Stimulated activated CD4-positive, alpha-beta T cell treated with anti-CD3 and anti-CD28 coated beads, Interleukin-15, amount 100 ng/mL, for 48 hours (primary cell): ENCODE measurements at regions not wholly inside any gene's neighbourhood (a gene's known extent, or its start where the extent isn't known, plus 50 kb on each side); places are given as distances from the start of the nearest gene placed in this dataset.
"Not testable (repeated sequence)": the region's sequence is repeated elsewhere in the genome, so short reads cannot be mapped to it uniquely, and the experiment has no call there.

Source experiments
- DNase-seq, 2 donors: peaks; one replicate each; pipeline ENCODE4 v3.0.0-alpha.2; 2020; ENCODE audit warnings: low read depth in 2 of 2

DNA sequence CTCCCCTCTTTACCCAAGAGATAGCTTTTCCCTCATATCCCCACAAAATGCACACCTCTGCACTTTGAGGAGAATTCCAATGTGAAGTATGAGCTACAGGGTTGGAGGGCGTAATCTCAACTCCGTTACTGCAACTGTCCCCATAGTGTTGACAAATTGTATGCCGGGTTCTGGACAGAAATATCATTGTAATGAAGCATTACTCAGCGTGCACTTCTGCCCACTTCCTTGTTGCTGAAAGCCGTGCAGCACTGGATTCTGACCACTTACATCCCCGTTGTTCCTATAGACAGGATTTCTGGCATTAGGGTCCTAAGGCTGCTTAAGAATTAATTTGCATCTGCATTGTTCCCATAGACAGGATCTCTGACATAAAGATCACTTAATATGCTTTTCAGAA, 205.6 kb downstream of the RHOU start:
- no peak for DNase-seq

DNA sequence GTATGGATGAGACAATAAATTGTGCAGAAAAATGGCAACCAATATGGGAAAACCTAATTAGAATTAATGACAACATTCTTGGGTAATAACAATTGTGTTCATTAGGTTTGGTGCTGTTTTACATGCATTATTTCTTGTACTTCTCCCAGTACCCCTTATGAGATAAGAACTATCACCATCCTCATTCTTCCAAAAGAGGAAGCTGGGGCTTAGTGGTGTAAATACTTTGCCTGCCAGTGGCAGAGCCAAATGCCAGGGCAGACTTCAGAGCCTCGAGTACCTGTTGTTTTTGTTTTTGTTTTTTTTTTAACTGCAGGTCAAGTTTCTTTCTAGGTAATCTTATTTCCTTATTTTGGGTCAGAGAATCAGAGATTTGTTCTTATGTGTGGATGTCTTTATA, 206.4 kb downstream of the RHOU start:
- DNase-seq = no peak

DNA sequence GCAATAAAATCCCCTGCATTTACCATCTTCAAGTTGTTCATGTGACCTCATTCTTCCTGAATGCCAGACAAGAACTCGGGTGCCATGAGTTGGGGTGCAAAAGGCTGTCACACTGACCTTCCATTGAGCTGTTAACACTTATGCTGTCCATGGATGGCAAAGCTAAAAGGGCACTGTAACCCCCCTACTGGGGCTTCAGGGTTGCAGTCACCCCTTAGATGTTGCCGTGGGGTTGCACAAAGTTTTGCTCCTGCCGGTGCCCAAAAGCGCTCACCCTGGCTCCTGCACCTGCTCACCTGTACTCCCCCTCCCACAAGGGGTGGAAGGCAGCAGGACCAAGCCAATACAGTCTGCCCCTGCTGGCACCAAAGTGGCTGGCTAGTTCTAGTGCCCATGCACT, 208.2 kb downstream of the RHOU start:
- no peak for DNase-seq

DNA sequence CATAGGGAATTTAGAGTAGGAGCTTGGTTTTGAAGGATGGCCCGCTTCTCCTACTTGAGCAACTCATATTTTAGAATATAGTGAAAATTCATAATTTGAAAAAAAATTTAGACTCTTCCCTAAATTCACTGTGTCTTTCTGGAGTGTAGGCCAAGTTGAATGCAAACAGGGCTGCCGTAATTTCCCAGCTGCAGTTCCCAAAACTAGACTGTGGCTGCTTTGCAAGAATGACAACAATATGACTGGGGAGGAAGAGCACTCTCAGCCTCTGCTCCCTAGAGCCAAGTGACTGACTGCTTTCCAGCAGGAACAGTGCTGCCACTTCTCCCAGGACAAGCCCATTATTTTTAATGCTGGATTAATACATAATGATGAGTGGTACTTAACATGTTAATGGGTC, 209.0 kb downstream of the RHOU start:
- no peak for DNase-seq

DNA sequence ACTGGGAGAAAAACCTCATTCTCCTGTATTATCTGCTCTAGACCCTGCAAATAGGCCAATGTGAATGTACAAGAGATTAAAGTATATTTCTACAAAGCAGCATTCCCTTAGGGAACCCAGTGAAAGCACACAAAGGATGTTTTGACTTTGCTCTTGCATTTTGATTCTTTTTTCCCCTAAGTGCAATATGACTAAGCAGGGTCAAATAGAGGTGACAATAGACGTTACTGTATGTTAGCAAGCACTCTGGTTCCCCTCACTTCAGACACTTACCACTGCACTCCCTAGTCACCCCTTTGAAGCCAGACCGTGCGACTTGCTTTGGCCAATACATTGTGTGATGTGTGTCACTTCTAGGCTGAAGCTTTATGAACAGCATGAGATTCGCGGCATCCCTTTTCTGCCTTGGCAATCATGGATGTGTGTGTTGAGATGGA, 209.7 kb downstream of the RHOU start:
- DNase-seq = no peak

DNA sequence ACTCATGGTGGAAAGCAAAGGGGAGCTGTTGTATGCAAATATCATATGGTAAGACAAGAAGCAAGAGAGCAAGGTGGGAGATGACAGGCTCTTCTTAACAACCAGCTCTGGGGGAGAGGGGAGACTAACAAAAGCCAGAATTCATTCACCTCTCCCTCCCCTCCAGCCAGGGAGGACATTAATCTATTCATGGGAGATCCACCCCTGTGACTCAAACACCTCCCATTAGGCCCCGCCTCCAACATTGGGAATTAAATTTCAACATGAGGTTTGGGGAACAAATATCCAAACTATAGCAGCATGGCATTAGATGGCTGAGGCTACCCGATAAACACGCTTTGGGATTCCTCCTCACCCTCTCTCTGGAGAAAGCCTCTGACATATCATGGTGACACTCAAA, 210.6 kb downstream of the RHOU start:
- no peak for DNase-seq

DNA sequence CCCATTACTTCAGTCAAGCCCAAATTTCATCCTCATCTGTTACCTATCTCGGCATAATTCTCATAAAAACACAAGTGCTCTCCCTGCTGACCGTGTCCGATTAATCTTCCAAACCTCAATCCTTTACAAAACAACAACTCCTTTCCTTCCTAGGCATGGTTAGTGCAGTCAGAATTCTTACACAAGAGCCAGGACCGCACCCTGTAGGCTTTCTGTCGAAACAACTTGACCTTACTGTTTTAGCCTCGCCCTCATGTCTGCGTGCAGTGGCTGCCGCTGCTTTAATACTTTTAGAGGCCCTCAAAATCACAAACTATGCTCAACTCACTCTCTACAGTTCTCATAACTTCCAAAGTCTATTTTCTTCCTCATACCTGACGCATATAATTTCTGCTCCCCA, 214.3 kb downstream of the RHOU start:
- DNase-seq = not testable (repeated sequence)

DNA sequence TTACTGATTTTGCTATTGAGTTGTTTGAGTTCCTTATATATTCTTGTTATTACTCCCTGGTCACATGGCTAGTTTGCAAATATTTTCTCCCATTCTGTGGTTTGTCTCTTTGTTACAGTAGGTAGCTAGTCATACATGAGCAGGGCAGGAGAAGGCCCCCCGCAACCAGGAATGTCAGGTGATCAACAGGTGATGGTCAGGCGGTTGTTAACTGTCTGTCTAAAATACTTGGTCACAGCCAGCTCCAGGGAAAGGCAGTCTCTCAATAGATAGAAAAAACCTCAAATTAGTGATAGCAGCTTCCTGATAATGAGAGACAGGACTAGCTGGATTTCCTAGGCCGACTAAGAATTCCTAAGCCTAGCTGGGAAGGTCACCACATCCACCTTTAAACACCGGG, 217.9 kb downstream of the RHOU start:
- no peak for DNase-seq

DNA sequence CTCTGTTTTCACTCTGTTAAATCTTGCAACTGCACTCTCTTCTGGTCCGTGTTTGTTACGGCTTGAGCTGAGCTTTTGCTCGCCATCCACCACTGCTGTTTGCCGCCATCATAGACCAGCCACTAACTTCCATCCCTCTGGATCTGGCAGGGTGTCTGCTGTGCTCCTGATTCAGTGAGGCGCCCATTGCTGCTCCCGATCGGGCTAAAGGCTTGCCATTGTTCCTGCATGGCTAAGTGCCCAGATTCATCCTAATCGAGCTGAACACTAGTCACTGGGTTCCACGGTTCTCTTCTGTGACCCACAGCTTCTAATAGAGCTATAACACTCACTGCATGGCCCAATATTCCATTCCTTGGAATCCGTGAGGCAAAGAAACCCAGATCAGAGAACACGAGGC, 218.5 kb downstream of the RHOU start:
- DNase-seq = not testable (repeated sequence)

DNA sequence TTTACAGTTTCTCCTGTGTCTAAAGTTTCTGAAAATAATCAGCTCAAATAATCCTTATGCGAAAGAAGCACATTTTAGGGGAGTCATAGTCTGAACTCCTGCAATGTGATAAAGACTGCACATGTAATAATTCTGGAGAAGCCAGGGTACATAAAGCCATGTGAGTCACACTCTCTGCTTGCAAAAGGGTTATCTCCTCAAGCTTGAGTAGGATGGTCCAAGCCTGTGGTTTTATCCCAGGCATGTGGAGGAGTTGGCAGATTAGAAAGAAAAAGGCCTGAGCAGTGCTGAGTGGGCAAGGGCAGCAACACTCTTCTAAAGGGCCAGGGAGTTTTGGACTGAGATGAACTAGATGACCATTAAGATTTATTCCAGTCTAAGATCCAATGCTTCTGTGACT, 220.4 kb downstream of the RHOU start:
- DNase-seq = no peak

DNA sequence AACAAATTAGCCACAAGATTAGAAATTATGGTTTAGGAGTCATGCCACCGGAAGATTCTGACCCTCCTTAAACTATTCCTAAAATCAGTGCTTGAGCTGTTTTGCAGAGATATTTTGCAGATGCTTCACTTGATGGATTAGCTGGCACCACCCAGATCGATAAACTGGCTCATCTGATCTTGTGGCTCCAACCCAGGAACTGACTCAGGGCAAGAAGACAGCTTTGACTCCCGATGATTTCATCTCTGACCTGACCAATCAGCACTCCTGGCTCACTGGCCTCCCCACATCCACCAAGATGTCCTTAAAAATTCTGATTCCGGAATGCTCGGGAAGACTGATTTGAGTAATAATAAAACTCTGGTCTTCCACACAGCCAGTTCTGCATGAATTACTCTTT, 221.6 kb downstream of the RHOU start:
- no peak for DNase-seq

DNA sequence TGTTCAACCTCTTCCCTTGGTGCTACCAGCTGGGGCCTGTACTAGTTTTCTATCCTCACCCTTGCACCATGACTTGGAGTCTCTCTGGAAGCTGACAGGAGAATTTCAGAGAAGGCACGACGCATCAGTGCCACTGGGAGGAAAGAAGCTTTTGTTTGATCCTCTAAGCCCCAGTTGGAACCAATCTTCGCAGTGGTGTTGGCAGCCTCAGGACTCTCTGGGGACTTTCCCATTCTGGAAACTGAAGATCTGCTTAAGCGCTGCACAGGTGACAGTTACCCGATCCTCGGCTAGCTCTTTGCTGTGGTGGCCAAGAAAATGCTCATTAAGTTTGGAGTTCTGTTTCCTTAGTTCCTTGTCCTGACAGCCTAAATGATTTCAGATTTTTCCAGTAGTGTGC, 222.3 kb downstream of the RHOU start:
- no peak for DNase-seq

DNA sequence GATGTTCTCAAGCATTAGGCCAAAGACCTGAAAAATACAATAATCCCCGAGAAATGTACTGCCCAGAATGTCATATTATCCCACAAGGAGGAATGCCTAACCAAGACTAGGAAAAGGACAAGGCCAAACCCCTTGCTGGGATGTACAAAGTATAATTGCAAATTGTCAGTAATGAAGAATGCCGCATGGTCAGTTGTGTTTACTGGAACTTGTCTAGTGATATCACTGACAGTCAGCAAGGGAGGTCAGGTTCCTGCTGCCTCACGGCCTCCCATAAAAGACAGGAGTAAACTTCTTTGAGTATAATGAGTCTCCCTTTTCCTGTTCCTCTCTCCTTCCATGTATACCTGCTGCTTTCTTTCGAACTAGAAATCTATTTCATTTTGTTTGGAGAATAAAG, 222.8 kb downstream of the RHOU start:
- no peak for DNase-seq

DNA sequence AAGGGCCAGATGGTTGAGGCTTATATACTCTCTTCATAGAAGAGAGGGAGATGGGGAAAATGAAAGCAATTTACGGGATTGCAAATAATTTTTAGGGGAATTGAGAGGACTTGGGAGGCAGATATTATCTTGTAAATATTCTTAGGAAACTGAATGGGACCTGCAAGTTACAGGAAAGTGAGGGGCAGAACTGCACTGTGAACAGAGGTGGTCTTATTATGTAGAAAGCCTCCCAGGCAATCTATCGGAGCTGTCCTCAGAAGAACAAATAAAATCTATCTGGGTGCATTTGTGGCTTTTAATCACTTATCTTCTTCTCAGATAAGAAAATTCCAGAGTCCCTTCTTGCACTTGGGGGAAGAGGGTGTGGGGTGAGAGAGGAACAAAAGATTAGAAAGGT, 223.5 kb downstream of the RHOU start:
- no peak for DNase-seq

DNA sequence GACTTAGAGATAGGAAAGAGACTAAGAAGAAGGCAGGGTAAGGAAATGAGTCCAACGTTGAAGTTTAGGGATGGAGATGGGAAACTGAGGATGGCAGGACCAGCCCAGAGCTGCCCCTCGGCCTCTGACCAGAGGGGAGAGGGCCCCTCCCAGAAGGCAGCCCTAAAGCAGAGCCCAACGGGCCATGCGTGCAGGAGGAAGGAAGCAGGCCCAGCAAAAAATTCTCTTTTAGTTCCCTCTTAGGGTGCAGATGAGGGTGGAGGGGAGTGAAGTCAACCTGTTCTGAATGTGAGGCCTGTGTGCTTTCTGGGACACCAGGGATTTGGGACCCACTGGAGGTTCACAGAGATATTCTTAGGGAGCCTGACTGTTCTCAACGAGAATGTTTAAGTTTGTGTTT, 225.4 kb downstream of the RHOU start:
- no peak for DNase-seq

DNA sequence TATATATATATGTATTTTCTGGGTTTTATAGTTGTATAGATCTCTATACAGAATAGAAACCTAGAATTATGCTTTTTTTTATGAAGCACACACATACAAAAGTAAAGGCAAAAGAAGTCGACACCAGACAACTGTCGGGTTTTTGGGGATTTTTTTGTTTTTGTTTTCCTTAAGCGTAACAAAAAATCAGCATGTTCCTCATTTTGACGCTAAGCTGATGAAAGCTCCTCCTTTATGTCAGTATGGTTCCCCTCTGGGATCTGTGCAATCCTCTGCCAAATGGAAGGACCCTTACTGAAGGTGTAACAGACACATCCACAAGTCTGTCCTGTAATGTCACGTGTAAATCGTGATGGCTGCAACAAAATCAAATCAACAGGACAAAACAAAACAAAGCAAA, 226.2 kb downstream of the RHOU start:
- DNase-seq = no peak

DNA sequence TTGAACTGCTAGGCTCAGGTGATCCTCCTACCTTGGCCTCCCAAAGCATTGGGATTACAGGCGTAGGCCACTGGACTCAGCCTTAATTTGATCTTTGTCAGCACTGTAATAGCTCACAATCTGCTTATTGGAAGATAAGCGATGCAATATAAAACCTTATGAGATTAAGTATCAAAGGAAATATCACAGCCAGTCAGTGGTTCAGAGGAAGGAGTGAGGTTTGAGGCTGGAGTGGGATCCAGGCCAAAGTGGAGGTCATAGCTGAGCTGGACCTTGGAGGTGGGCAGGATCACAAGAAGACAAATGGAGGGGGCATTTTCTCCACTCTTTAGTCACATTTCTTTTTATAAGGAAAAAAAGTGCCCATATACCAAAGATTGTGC, 228.5 kb downstream of the RHOU start:
- DNase-seq = no peak

DNA sequence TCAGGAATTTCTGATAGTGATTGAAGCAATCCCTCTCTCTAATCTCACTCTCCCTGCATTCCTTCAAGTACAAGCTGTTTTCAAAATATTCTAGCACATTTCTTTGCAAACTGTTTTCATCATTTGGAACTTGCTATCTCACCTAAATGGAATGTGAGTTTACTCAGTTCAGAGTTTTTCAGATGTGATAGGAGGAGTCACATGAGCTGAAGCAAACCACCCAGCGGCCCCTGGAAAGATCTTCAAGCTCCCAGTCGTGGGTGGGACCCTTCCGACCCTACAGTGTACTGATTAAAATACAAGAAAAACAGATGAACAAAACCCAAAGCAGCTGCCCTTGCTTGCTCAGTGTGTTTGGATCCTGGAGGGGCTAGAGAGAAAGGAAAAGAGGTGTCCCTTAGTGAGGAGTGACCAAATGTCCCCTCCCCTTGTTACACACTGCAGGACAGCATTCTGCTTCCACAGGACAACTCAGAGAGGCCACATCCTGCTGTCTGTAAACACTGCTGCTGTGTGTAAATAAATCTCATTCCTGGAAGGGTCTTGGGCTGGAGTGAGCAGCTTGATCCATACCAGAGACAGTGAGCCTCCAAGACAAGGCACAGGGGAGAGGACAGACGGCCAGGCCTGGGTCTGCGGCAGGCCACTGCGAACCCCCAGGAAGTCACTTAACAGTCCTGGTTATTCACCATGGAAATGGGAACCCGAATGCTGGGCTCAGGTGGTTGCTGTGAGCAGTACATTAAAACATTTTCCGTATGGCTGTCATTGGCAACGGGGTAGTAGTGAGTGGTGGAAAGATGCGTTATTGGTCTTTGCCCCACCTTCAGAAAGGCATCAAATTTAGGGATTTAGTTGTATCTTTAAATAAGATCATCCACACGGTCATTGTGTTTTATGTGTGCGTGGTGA, 229.2 kb downstream of the RHOU start:
- DNase-seq = no peak

DNA sequence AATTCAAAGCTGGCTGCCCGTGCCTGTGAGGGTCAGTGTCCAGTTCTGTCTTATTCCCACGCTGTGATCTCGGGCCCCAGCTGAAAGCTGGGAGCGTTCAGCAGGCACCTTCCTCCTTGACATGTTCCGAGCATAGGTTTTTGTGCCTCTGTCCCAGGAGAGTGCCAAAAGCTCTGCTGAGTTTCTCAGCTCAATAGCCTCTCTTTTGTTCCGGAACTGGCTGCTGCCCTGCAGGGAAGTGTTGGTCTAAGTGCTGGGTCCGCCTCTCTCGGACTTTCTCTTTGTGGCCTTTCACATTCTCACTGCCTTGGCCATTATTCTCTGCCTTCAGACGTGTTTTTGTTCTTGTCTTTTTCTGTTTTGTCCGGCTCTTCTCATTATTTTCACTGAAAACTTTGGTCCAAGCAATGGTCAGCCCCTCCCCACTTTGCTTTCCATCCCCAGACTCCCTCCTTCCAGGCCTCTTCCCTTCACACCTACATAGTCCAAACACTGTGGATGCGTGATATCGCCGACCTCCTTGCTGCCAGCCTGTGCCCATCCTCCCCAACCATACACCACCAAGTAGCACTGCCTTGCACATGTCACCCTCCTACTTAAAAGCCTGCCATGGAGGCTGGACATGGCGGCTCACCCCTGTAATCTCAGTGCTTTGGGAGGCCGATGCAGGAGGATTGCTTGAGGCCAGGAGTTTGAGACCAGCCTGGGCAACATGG, 233.8 kb downstream of the RHOU start:
- DNase-seq = no peak

DNA sequence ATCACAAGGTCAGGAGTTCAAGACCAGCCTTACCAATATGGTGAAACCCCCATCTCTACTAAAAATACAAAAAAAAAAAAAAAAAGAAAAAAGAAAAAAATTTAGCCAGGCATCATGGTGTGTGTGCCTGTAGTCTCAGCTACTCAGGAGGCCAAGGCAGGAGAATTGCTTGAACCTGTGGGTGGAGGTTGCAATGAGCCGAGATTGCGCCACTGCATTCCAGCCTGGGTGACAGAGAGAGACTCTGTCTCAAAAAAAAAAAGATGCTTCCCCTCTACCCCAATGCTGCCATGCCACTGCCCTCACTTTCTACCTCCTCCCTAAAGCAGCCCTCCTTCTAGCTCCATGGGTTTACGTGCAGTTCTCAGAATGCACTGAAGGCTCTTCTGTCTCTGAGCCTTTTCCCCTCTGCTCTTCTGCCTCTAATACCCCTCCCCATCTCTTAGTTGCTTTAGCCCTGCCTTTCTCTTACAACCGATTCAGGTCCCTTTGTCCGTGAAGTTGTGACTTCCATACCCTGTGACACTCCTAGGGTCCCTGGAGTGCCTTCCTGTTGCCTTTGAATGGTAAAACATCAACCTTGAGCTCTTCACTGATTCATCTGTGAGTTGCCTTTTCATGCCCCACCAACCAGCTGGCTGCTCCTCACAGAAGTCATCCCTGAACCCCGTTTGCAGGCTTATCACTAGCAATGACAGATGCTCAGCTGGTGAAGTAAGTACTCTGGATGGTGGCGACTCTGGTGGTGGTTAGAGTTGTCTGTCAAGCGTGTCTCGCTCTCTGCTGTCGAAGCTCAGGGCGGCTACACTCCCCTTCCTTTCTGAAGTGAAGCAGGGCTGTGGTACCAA, 234.9 kb downstream of the RHOU start:
- DNase-seq = no peak

DNA sequence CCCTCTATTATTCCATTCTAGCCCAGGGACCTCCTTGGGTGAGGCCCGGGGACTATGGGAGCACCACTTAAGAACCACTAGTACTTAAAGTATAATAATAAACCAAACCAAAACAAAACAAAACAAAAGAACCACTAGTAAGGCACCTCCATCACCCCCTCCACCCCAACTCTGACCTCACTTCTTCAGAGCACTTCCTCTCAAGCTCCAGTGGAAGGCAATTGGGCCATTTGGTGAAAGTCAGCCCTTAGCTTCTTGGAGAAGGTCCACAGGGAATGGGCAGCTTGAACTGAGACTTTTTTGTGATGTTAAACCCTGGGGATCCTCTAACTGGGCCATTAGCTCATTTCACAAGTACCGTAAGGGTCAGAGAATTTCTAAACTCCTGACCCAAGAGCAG, 237.3 kb downstream of the RHOU start:
- DNase-seq = no peak

DNA sequence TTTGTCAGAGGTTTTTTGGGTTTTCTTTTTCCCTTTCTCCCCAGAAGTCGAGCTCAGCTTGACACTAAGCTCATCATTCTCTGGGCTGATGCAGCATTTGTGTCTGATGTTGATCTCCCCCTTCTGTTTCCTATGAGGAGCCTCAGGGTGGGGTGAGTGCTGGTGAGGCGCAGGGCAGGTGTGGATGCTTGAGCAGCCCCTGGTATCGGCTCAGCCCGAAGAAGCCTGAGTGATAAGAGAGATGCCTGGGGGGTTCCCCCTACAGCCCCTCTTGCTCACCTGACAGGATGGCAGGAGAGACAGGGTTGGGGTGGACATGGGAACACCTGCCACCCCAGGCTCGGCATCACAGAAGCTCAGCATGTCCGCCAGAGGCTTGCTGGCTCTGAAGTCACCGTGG, 239.0 kb downstream of the RHOU start:
- DNase-seq = no peak
